ENCODE measurements at regions not wholly inside any gene's neighbourhood (a gene's known extent, or its start where the extent isn't known, plus 50 kb on each side); places are given as distances from the start of the nearest gene placed in this dataset.

GRCh38 chr3:72448858-72449257, 399.4 kb downstream of the SHQ1 start:
- no peak for DNase-seq (ENCODE audit: low read depth, low spot score)
- ChIA-PET CTCF (no interaction called here), POLR2A (no interaction called here)
- Histone ChIP-seq H3K27ac (ENCODE audit: low read length) (no peak overlapping the region), H3K4me1 (ENCODE audit: control insufficient read depth, insufficient read depth, low read length) (peaks cover 11% of the 10 kb centered on the region; the same call in 1 of the 2 replicates), H3K36me3 (ENCODE audit: control insufficient read depth, insufficient read depth, low read length) (peaks cover 5% of the 10 kb centered on the region; the same call in 1 of the 2 replicates), H3K27me3 (ENCODE audit: control insufficient read depth, insufficient read depth, low read length) (peaks cover 5% of the 10 kb centered on the region; the same call in 1 of the 2 replicates), H3K9me3 (ENCODE audit: control insufficient read depth, insufficient read depth, low read depth, low read length) (no peaks in the 10 kb centered on the region), H3K4me3 (ENCODE audit: low read depth in 2 of 2, low read length in 2 of 2) (no peak overlapping the region)
- intact Hi-C loops (cut with micrococcal nuclease; ENCODE audit: unreplicated experiment) (no loop called here), in situ Hi-C loops (cut with HindIII; ENCODE audit: low pct_unique_long_range_greater_than_20kb, low sequenced_read_pairs) (no loop called here)
- TF ChIP-seq TCF7L2 (IDR thresholded peaks at IDR 0.05; ENCODE audit: low read depth, low read length) (no peak), POLR2AphosphoS5 (IDR thresholded peaks at IDR 0.05; ENCODE audit: low read depth, low read length) (no peak), REST (IDR thresholded peaks at IDR 0.05; ENCODE audit: insufficient read depth in 1 of 2, low read depth in 2 of 2, low read length in 1 of 2) (no peak), CTCF (IDR thresholded peaks at IDR 0.05) (no peak), SIN3A (IDR thresholded peaks at IDR 0.05; ENCODE audit: borderline replicate concordance, insufficient read depth, low read depth, low read length) (no peak)
- BruUV-seq (replicated peaks) = no TSS peak
- ATAC-seq = no peak

DNA sequence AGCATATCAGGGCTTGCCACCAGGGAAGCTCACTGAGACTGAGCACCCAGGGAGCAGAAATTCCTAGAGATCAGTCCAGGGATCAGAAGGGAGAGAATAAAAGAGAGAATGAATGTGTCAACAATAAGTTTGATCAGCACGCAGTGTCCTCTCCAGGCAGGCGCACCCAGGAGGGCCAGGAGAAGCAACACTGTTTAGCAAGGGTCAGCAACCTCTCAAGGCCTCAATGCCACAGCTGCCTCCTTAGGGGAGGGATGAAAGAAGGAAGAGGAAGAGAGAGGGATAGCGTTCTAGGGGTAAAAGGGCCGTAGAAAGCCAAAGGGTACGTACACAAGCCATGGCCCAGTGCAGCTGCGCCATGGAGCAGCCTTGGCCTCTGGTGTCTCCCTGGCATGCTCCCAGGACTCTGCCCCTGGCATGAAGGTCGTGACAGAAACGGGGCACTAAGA, 399.8 kb downstream of the SHQ1 start:
- Histone ChIP-seq H3K4me3 (ENCODE audit: low read depth in 2 of 2, low read length in 2 of 2) (no peak overlapping the region), H3K27me3 (ENCODE audit: control insufficient read depth, insufficient read depth, low read length) (0 out of 2 replicates have a peak, but pooled peaks cover 4% of the 10 kb centered on the region), H3K9me3 (ENCODE audit: control insufficient read depth, insufficient read depth, low read depth, low read length) (no peaks in the 10 kb centered on the region), H3K27ac (ENCODE audit: low read length) (no peak overlapping the region), H3K4me1 (ENCODE audit: control insufficient read depth, insufficient read depth, low read length) (peaks cover 11% of the 10 kb centered on the region; the same call in 1 of the 2 replicates), H3K36me3 (ENCODE audit: control insufficient read depth, insufficient read depth, low read length) (peaks cover 5% of the 10 kb centered on the region; the same call in 1 of the 2 replicates)
- ChIA-PET CTCF (no interaction called here), POLR2A (no interaction called here)
- no peak for ATAC-seq
- intact Hi-C loops (cut with micrococcal nuclease; ENCODE audit: unreplicated experiment) (no loop called here), in situ Hi-C loops (cut with HindIII; ENCODE audit: low pct_unique_long_range_greater_than_20kb, low sequenced_read_pairs) (no loop called here)
- BruUV-seq (replicated peaks) = no TSS peak
- no peak for TF ChIP-seq POLR2AphosphoS5 (IDR thresholded peaks at IDR 0.05; ENCODE audit: low read depth, low read length)
- no peak for TF ChIP-seq TCF7L2 (IDR thresholded peaks at IDR 0.05; ENCODE audit: low read depth, low read length)
- no peak for TF ChIP-seq CTCF (IDR thresholded peaks at IDR 0.05)
- no peak for TF ChIP-seq SIN3A (IDR thresholded peaks at IDR 0.05; ENCODE audit: borderline replicate concordance, insufficient read depth, low read depth, low read length)
- TF ChIP-seq REST (IDR thresholded peaks at IDR 0.05; ENCODE audit: insufficient read depth in 1 of 2, low read depth in 2 of 2, low read length in 1 of 2) = no peak
- DNase-seq (ENCODE audit: low read depth, low spot score) = no peak
